Fibroblast of the aortic adventitia (primary cell): ENCODE measurements at regions not wholly inside any gene's neighbourhood (a gene's known extent, or its start where the extent isn't known, plus 50 kb on each side); places are given as distances from the start of the nearest gene placed in this dataset.

ENCODE experiments used
- DNase-seq: peaks from one replicate; pipeline ENCODE4 v3.0.0-alpha.2; 2010; ENCODE audit warnings: low read depth
- H3K4me3 ChIP-seq: 2 replicates; pipeline ENCODE4 v1.5.1; 2011; ENCODE audit warnings: low read depth, mild to moderate bottlenecking, control low read depth, low read length, moderate library complexity
- CTCF ChIP-seq: IDR thresholded peaks from 2 replicates; pipeline ENCODE4 v1.5.1; 2011; ENCODE audit warnings: mild to moderate bottlenecking, low read length, control low read depth, inconsistent platforms; ENCODE audit not compliant: insufficient read depth

DNA sequence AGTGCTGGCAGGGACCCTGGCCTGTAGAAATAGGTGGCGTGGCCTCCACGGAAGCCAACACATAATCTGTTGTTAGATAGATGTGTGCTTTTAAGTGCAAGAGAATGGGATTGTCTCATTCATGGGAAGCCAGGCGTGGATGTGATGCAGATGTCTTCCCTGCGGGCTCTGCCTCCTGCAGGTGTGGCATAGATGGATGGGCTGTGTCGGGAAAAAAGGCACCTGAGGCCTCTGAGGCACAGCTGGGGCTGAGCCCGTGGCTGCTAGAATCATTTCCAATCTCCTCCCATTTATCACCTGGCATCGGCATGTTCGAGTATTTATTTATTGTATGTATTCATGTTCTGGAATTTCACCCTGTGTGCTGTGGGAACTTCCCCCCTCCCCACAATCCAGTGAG is 353.4 kb upstream of the AJAP1 start:
- H3K4me3 ChIP-seq: no peak overlapping the region
- DNase-seq: no peak
- TF ChIP-seq CTCF: no peak

DNA sequence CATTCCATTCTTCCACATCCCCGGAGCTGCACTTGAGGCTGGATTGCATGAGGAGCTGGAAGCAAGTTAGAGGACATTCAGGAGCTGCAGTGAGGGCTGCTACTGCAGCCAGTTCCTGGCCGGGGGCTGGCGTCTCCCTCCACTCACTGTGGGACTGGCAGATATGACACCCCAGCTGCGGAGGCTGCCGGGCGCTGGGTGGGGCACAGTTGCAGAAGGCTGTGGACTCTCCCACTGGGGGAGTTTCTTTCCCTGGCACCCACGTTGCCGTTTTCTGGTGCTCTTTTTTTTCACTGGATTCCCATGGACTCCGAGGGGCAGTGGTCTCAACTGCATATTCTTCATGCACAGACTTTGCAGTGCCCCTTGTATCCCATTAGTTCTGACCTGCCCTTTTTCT is 351.1 kb upstream of the AJAP1 start:
- no peak for DNase-seq
- no peak overlapping the region for H3K4me3 ChIP-seq
- TF ChIP-seq CTCF: no peak

DNA sequence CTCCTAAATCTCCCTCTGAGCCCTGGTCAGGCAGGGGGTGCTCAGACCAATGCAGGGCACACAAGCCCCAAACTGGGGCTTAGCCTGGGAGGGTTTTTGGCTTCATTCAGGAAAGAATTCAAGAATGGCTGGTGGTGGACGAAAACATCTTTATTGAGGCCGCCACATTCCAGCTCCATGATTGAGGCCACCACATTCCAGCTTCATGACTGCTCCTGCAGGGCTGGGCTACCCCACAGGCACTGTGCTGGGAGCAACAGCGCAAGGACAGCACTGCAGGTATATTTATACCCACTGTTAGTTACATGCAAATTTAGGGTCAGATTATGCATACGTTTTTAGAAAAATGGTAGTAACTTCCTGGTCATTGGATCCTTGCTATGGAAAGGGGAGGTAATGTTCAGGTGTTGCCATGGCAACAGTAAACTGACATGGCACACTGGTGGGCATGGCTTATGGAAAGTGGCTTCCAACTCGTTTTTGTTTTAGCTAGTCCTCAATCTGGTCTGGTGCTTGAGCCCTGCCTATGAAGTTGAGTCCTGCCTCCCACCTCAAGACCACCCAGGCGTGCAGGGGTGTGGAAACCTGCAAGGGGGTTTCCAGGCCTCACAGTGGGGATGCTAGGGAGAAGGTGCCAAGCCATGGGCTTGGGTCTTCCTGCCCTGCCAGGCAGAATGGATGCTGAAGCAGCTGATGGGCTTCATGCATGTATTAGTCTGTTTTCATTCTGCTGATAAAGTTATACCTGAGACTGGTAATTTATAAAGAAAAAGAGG is 348.7 kb upstream of the AJAP1 start:
- no peak for DNase-seq
- no peak for TF ChIP-seq CTCF
- no peak overlapping the region for H3K4me3 ChIP-seq

- no peak for DNase-seq
- TF ChIP-seq CTCF: no peak
- H3K4me3 ChIP-seq: no peak overlapping the region
Observed at GRCh38 chr1:4306559-4307467, 347.6 kb upstream of the AJAP1 start.

DNA sequence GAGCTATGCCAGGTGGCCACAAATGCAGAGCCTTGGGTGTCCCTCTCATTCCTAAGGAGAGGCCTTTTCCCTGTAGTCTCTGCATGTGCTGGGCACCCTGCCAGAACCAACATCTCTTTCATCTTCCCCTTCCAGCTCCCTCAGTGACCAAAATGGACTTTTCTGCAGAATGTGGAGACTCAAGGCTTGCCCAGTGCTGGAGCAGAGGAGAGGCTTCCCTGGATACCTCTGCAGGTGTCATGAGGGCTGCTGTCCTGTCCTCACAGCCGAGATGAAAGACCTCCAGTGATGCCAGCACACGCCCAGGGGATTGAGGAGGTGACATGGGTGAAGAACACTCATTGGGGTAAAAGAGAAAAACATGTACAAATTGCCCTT is 347.0 kb upstream of the AJAP1 start:
- no peak for DNase-seq
- no peak overlapping the region for H3K4me3 ChIP-seq
- TF ChIP-seq CTCF: no peak

DNA sequence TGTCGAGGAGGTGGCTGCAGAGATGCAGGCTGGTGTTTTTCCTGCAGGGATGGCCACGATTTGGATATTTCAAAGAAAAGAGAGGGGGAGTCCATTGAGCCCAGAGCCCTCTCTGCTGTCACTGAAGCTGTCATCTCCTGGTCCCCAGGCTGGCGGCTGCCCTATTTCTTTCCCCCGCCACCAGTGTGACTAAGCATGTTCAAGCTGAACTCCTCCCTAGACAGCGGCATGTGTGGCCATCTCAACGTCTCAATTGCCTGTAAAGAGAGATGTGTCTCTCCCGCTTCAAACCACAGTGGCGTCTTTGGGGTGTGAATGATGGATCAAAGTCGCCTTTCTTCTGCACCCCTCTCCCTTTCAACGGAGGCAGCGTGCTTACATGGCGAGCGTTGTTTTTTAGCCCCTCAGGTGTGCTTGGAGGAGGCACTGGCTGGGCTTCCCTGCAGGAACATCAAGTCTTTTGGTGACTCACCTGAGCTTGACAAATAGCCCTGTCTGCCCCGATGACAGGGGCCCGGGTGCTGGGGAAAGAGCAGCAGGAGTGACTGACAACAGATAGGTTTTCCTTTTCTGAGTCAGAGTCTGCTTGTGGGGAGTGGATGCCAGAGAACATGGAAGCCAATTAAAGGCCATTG is 346.4 kb upstream of the AJAP1 start:
- no peak overlapping the region for H3K4me3 ChIP-seq
- no peak for DNase-seq
- TF ChIP-seq CTCF: no peak
